Pancreas (tissue), 10 donors: ENCODE measurements at regions not wholly inside any gene's neighbourhood (a gene's known extent, or its start where the extent isn't known, plus 50 kb on each side); places are given as distances from the start of the nearest gene placed in this dataset.

Source experiments
- ATAC-seq, 4 donors: fragments of 200-7000 bp; cut with Tn5 transposase; one replicate each; pipeline versions ENCODE4 v1.8.0 to v1.9.1; 2020; ENCODE audit warnings: mild to moderate bottlenecking in 4 of 4, moderate library complexity in 4 of 4
- DNase-seq, 6 donors: peaks; one replicate each; pipeline ENCODE4 v3.0.0-alpha.2; 2020
- FAIRE-seq: peaks from 2 replicates; lab custom pipeline; 2012; peaks lifted over from hg19 to GRCh38; lab: Jason Lieb, UNC
- H3K27ac ChIP-seq, 4 donors: fragments of 200-600 bp; sonication (generic); 1 replicate in 3 of 4; 2 replicates in 1 of 4; pipeline versions ENCODE4 v1.5.0 to v1.8.0; 2020
- H3K27me3 ChIP-seq, 4 donors: fragments of 200-600 bp; one replicate each; pipeline ENCODE4 v1.8.0; 2021
- H3K36me3 ChIP-seq, 3 donors: fragments of 200-600 bp; sonication (generic) in 1 of 3; one replicate each; pipeline versions ENCODE4 v1.5.0 to v1.8.0; 2020 to 2021
- H3K4me1 ChIP-seq, 3 donors: fragments of 200-600 bp; one replicate each; pipeline ENCODE4 v1.8.0; 2021
- H3K4me3 ChIP-seq, 4 donors: fragments of 200-600 bp; sonication (generic) in 2 of 4; one replicate each; pipeline versions ENCODE4 v1.5.0 to v1.8.0; 2020 to 2021
- H3K9me3 ChIP-seq, 4 donors: fragments of 200-600 bp; one replicate each; pipeline ENCODE4 v1.8.0; 2021
- CTCF ChIP-seq, 4 donors: fragments of 200-600 bp; sonication (generic) in 3 of 4; IDR thresholded peaks; one replicate each; pipeline versions ENCODE4 v1.5.0 to v1.8.0; 2021; ENCODE audit warnings: antibody characterized with exemption in 4 of 4
- WGBS, 2 donors: extraction: QIAGEN DNeasy Blood & Tissue Kit; methylation state at CpG; one replicate each; pipeline ENCODE4 v1.1.7; 2013; 5-methylcytosine and 5-hydroxymethylcytosine counted together
- intact Hi-C, 3 donors: fragments of 100-400 bp; cut with DNase I; formaldehyde crosslinking; loops; one replicate each; pipeline versions ENCODE4 v1.11.1 to v1.14.2; 2022
- donor health status: healthy with polysubstance abuse.
- donor health status: DM: no; HTN: no; CAD: no; lungs with moderate emphysema.
- donor health status: DM: no; HTN: no; CAD: no.
- donor health status: control.
- donor health status: control.
- donor health status: Bipolar disorder and iron deficiency.
- donor health status: DM: yes; HTN: yes; CAD: no.
- donor health status: DM: no; HTN: no; CAD: no.
- donor health status: DM: no; HTN: no; CAD: no.
- donor health status: DM: yes; HTN: yes; CAD: no.

GRCh38 chrX:79515529-79515928 is 148.4 kb upstream of the ITM2A start:
- Histone ChIP-seq H3K27me3 (peaks cover 0 to 12% (median 0%) of the 10 kb centered on the region in 4 donors), H3K4me1 (no peaks in the 10 kb centered on the region), H3K9me3 (no peaks in the 10 kb centered on the region), H3K27ac (no peak overlapping the region), H3K4me3 (no peak overlapping the region), H3K36me3 (no peaks in the 10 kb centered on the region)
- FAIRE-seq, result no peak
- intact Hi-C loops, result no loop called here
- ATAC-seq, result no peak
- TF ChIP-seq CTCF (IDR thresholded peaks at IDR 0.05), result no peak
- no peak for DNase-seq
- 47 to 60% methylated on average over 7 of the region's 7 CpGs for WGBS, 2 donors

GRCh38 chrX:79511799-79512198 is 144.7 kb upstream of the ITM2A start:
- no peak for FAIRE-seq

GRCh38 chrX:79506001-79506400 is 138.9 kb upstream of the ITM2A start:
- Histone ChIP-seq H3K36me3 (no peaks in the 10 kb centered on the region), H3K27ac (no peak overlapping the region), H3K4me1 (no peaks in the 10 kb centered on the region), H3K4me3 (no peak overlapping the region), H3K9me3 (no peaks in the 10 kb centered on the region), H3K27me3 (peaks cover 0 to 3% (median 0%) of the 10 kb centered on the region in 4 donors)
- 37 to 44% methylated on average over 3 of the region's 3 CpGs for WGBS, 2 donors
- FAIRE-seq (no peak), ATAC-seq (no peak), DNase-seq (no peak)
- intact Hi-C loops, result no loop called here
- no peak for TF ChIP-seq CTCF (IDR thresholded peaks at IDR 0.05)

More at GRCh38 chrX:79511799-79512198, 144.7 kb upstream of the ITM2A start:
- no peak overlapping the region for H3K4me3 ChIP-seq
- intact Hi-C loops, result no loop called here
- no peak overlapping the region for H3K27ac ChIP-seq
- ATAC-seq (no peak), DNase-seq (no peak)
- no peaks in the 10 kb centered on the region for H3K36me3 ChIP-seq
- WGBS, 2 donors, result 48 to 54% methylated on average over 1 of the region's 1 CpG
- H3K9me3 ChIP-seq, result no peaks in the 10 kb centered on the region
- TF ChIP-seq CTCF (IDR thresholded peaks at IDR 0.05), result no peak
- no peaks in the 10 kb centered on the region for H3K4me1 ChIP-seq
- no peaks in the 10 kb centered on the region for H3K27me3 ChIP-seq

- TF ChIP-seq CTCF (IDR thresholded peaks at IDR 0.05), result no peak
- intact Hi-C loops, result no loop called here
- Histone ChIP-seq H3K36me3 (no peaks in the 10 kb centered on the region), H3K27me3 (peaks cover 0 to 31% (median 0%) of the 10 kb centered on the region in 4 donors), H3K4me3 (no peak overlapping the region), H3K4me1 (no peaks in the 10 kb centered on the region), H3K27ac (no peak overlapping the region), H3K9me3 (no peaks in the 10 kb centered on the region)
- 81 to 88% methylated on average over 7 of the region's 7 CpGs for WGBS, 2 donors
- peak in 2 of 6 donors; percentile 15 to 32 for DNase-seq
- ATAC-seq, result no peak
- no peak for FAIRE-seq
Measured at GRCh38 chrX:79482686-79483085, 115.6 kb upstream of the ITM2A start.

GRCh38 chrX:79477691-79478090 is 110.6 kb upstream of the ITM2A start:
- intact Hi-C loops, result no loop called here
- H3K4me1 ChIP-seq, result no peaks in the 10 kb centered on the region
- no peaks in the 10 kb centered on the region for H3K36me3 ChIP-seq
- 29 to 35% methylated on average over 3 of the region's 3 CpGs for WGBS, 2 donors
- H3K9me3 ChIP-seq, result no peaks in the 10 kb centered on the region
- FAIRE-seq (peak; percentile 87), ATAC-seq (no peak), DNase-seq (no peak)
- peaks cover 0 to 31% (median 0%) of the 10 kb centered on the region in 4 donors for H3K27me3 ChIP-seq
- H3K4me3 ChIP-seq, result no peak overlapping the region
- H3K27ac ChIP-seq, result no peak overlapping the region
- TF ChIP-seq CTCF (IDR thresholded peaks at IDR 0.05), result no peak
